Stimulated activated CD4-positive, alpha-beta T cell treated with anti-CD3 and anti-CD28 coated beads, Interleukin-4, amount 100 ng/mL, for 24 hours (primary cell): ENCODE measurements at regions not wholly inside any gene's neighbourhood (a gene's known extent, or its start where the extent isn't known, plus 50 kb on each side); places are given as distances from the start of the nearest gene placed in this dataset.

Experiments
- DNase-seq: peaks from one replicate; pipeline ENCODE4 v3.0.0-alpha.2; 2020

GRCh38 chr9:89814340-89815040, 209.7 kb downstream of the GADD45G start:
- DNase-seq = no peak

GRCh38 chr9:89815061-89815902, 210.5 kb downstream of the GADD45G start:
- no peak for DNase-seq

- no peak for DNase-seq
Measured at GRCh38 chr9:89815903-89816573, 211.2 kb downstream of the GADD45G start.

- DNase-seq = no peak
Measured at GRCh38 chr9:89817151-89817950, 212.5 kb downstream of the GADD45G start.

GRCh38 chr9:89820337-89820736, 215.5 kb downstream of the GADD45G start:
- no peak for DNase-seq

GRCh38 chr9:89821081-89821480, 216.3 kb downstream of the GADD45G start:
- no peak for DNase-seq

GRCh38 chr9:89822996-89823395, 218.2 kb downstream of the GADD45G start:
- no peak for DNase-seq

GRCh38 chr9:89825669-89826068, 220.9 kb downstream of the GADD45G start:
- no peak for DNase-seq

- DNase-seq = no peak
Measured at GRCh38 chr9:89826186-89826585, 221.4 kb downstream of the GADD45G start.

GRCh38 chr9:89829346-89829745, 224.5 kb downstream of the GADD45G start:
- no peak for DNase-seq

GRCh38 chr9:89835666-89836065, 230.9 kb downstream of the GADD45G start:
- no peak for DNase-seq

- DNase-seq = no peak
Measured at GRCh38 chr9:89837162-89837933, 232.5 kb downstream of the GADD45G start.

- DNase-seq = no peak
Measured at GRCh38 chr9:89837934-89838310, 233.1 kb downstream of the GADD45G start.

- no peak for DNase-seq
Measured at GRCh38 chr9:89838621-89839020, 233.8 kb downstream of the GADD45G start.

GRCh38 chr9:89839449-89839848, 234.6 kb downstream of the GADD45G start:
- DNase-seq = no peak

- no peak for DNase-seq
Measured at GRCh38 chr9:89839952-89840351, 235.1 kb downstream of the GADD45G start.

GRCh38 chr9:89841456-89841855, 236.6 kb downstream of the GADD45G start:
- DNase-seq = no peak

GRCh38 chr9:89842267-89842768, 237.5 kb downstream of the GADD45G start:
- no peak for DNase-seq

- no peak for DNase-seq
Measured at GRCh38 chr9:89843074-89843473, 238.3 kb downstream of the GADD45G start.

GRCh38 chr9:89843591-89843990, 238.8 kb downstream of the GADD45G start:
- DNase-seq = no peak

- DNase-seq = no peak
Measured at GRCh38 chr9:89844075-89844474, 239.3 kb downstream of the GADD45G start.

- DNase-seq = no peak
Measured at GRCh38 chr9:89844535-89844934, 239.7 kb downstream of the GADD45G start.
